Dermis blood vessel endothelial cell (primary cell): ENCODE measurements at regions not wholly inside any gene's neighbourhood (a gene's known extent, or its start where the extent isn't known, plus 50 kb on each side); places are given as distances from the start of the nearest gene placed in this dataset.

Source experiments
- DNase-seq: peaks from one replicate; pipeline ENCODE4 v3.0.0; 2010

- DNase-seq = no peak
These were observed 58.0 kb upstream of the SLC7A14 start for GRCh38 chr3:170643831-170644230.

- no peak for DNase-seq
These were observed 57.2 kb upstream of the SLC7A14 start for GRCh38 chr3:170642882-170643601.

GRCh38 chr3:170641510-170642236, 55.8 kb upstream of the SLC7A14 start:
- DNase-seq = no peak

- DNase-seq = no peak
These were observed 54.9 kb upstream of the SLC7A14 start for GRCh38 chr3:170640737-170641171.

GRCh38 chr3:170638988-170639387, 53.1 kb upstream of the SLC7A14 start:
- DNase-seq = no peak

- DNase-seq = no peak
These were observed 51.4 kb upstream of the SLC7A14 start for GRCh38 chr3:170637306-170637705.

GRCh38 chr3:170636400-170636973, 50.6 kb upstream of the SLC7A14 start:
- DNase-seq = no peak
